HTR-8/SVneo (cell line): ENCODE measurements at regions not wholly inside any gene's neighbourhood (a gene's known extent, or its start where the extent isn't known, plus 50 kb on each side); places are given as distances from the start of the nearest gene placed in this dataset.
"Not testable (repeated sequence)": the region's sequence is repeated elsewhere in the genome, so short reads cannot be mapped to it uniquely, and the experiment has no call there.

Source experiments
- DNase-seq: peaks from one replicate; pipeline ENCODE4 v3.0.0; 2011; ENCODE audit warnings: low spot score, mixed read lengths; ENCODE audit not compliant: insufficient read length
- FAIRE-seq: peaks from 2 replicates; lab custom pipeline; 2011; peaks lifted over from hg19 to GRCh38; lab: Jason Lieb, UNC

- FAIRE-seq (no peak), DNase-seq (no peak)
Measured at GRCh38 chr10:109166935-109167334, 756.4 kb downstream of the XPNPEP1 start.

- DNase-seq (no peak), FAIRE-seq (no peak)
Measured at GRCh38 chr10:109159351-109159750, 764.0 kb downstream of the XPNPEP1 start.

GRCh38 chr10:109156396-109156795 is 766.9 kb downstream of the XPNPEP1 start:
- no peak for DNase-seq
- no peak for FAIRE-seq

GRCh38 chr10:109149666-109150350 is 773.5 kb downstream of the XPNPEP1 start:
- DNase-seq (no peak), FAIRE-seq (no peak)

GRCh38 chr10:109127363-109127762 is 795.9 kb downstream of the XPNPEP1 start:
- FAIRE-seq: no peak
- no peak for DNase-seq

- DNase-seq (no peak), FAIRE-seq (no peak)
Measured at GRCh38 chr10:109126541-109126940, 796.8 kb downstream of the XPNPEP1 start.

GRCh38 chr10:109126016-109126415 is 797.3 kb downstream of the XPNPEP1 start:
- FAIRE-seq (no peak), DNase-seq (no peak)

GRCh38 chr10:109115179-109115578 is 808.1 kb downstream of the XPNPEP1 start:
- DNase-seq (no peak), FAIRE-seq (no peak)

GRCh38 chr10:109114579-109114978 is 808.7 kb downstream of the XPNPEP1 start:
- FAIRE-seq: no peak
- no peak for DNase-seq

- no peak for DNase-seq
- FAIRE-seq: no peak
Measured at GRCh38 chr10:109106604-109107003, 816.7 kb downstream of the XPNPEP1 start.

- DNase-seq: no peak
- no peak for FAIRE-seq
Measured at GRCh38 chr10:109105725-109106124, 817.6 kb downstream of the XPNPEP1 start.

GRCh38 chr10:109104806-109105205 is 818.5 kb downstream of the XPNPEP1 start:
- FAIRE-seq: no peak
- DNase-seq: no peak

GRCh38 chr10:109103278-109103677 is 820.0 kb downstream of the XPNPEP1 start:
- DNase-seq (no peak), FAIRE-seq (no peak)

- FAIRE-seq: no peak
- DNase-seq: no peak
Measured at GRCh38 chr10:109089779-109090178, 833.5 kb downstream of the XPNPEP1 start.

GRCh38 chr10:109071539-109071938 is 851.8 kb downstream of the XPNPEP1 start:
- FAIRE-seq (no peak), DNase-seq (no peak)

- no peak for DNase-seq
- FAIRE-seq: no peak
Measured at GRCh38 chr10:109070492-109070891, 852.8 kb downstream of the XPNPEP1 start.

GRCh38 chr10:109067031-109067430 is 856.3 kb downstream of the XPNPEP1 start:
- no peak for FAIRE-seq

GRCh38 chr10:109065821-109066220 is 857.5 kb downstream of the XPNPEP1 start:
- DNase-seq (no peak), FAIRE-seq (no peak)

More at GRCh38 chr10:109067031-109067430, 856.3 kb downstream of the XPNPEP1 start:
- no peak for DNase-seq

GRCh38 chr10:109062371-109062770 is 860.9 kb downstream of the XPNPEP1 start:
- FAIRE-seq (no peak), DNase-seq (no peak)

- FAIRE-seq: no peak
- no peak for DNase-seq
Measured at GRCh38 chr10:109055243-109055642, 868.1 kb downstream of the XPNPEP1 start.

- DNase-seq (no peak), FAIRE-seq (no peak)
Measured at GRCh38 chr10:109047856-109048255, 875.5 kb downstream of the XPNPEP1 start.

- DNase-seq, FAIRE-seq: not testable (repeated sequence)
Measured at GRCh38 chr10:109046427-109046826, 876.9 kb downstream of the XPNPEP1 start.
